ENCODE measurements at regions not wholly inside any gene's neighbourhood (a gene's known extent, or its start where the extent isn't known, plus 50 kb on each side); places are given as distances from the start of the nearest gene placed in this dataset.

DNA sequence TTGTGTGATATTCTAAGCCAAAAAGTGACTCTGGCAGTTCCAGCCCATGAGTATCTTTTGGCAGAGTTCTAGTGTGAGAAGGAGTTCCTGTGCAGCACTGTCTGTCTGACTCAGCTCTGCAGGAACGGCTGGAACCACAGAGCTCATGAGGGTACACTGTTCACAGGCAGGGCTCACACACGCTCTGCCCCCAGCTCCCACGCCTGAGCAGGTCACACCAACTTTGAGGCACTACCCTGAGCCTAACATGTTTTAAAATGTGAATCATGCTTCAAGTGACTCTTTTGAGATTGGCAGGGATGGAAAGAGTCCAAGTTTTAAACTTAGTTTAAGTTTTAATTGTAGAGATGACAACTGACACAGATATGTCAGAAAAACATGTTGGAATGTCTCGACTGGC lies 1203.3 kb downstream of the UQCRFS1 start:
- no peak for TF ChIP-seq EZH2 (IDR thresholded peaks at IDR 0.05; ENCODE audit: borderline replicate concordance, control insufficient read depth, low read depth, low read length)
- TF ChIP-seq, protein P1, sequence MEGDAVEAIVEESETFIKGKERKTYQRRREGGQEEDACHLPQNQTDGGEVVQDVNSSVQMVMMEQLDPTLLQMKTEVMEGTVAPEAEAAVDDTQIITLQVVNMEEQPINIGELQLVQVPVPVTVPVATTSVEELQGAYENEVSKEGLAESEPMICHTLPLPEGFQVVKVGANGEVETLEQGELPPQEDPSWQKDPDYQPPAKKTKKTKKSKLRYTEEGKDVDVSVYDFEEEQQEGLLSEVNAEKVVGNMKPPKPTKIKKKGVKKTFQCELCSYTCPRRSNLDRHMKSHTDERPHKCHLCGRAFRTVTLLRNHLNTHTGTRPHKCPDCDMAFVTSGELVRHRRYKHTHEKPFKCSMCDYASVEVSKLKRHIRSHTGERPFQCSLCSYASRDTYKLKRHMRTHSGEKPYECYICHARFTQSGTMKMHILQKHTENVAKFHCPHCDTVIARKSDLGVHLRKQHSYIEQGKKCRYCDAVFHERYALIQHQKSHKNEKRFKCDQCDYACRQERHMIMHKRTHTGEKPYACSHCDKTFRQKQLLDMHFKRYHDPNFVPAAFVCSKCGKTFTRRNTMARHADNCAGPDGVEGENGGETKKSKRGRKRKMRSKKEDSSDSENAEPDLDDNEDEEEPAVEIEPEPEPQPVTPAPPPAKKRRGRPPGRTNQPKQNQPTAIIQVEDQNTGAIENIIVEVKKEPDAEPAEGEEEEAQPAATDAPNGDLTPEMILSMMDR (IDR thresholded peaks at IDR 0.05 in 2 of 3, conservative IDR thresholded peaks at IDR 0.05 in 1 of 3; ENCODE audit: control insufficient read depth in 2 of 3, extremely low read depth in 1 of 3, insufficient read depth in 1 of 3, low read depth in 3 of 3, low read length in 3 of 3) = no peak
- no peak for TF ChIP-seq TCF3 (IDR thresholded peaks at IDR 0.05; ENCODE audit: borderline replicate concordance, insufficient read depth, low read depth, low read length)
